Body of pancreas (tissue), 4 donors: ENCODE measurements at regions not wholly inside any gene's neighbourhood (a gene's known extent, or its start where the extent isn't known, plus 50 kb on each side); places are given as distances from the start of the nearest gene placed in this dataset.

ENCODE experiments used
- ATAC-seq: fragments of 150-250 bp; one replicate; pipeline ENCODE4 v1.9.1; 2016
- DNase-seq, 4 donors: peaks; one replicate each; pipeline ENCODE4 v3.0.0-alpha.2; 2019
- H3K27ac ChIP-seq, 4 donors: fragments of 200-600 bp; sonication (generic); 1 replicate in 3 of 4; 2 replicates in 1 of 4; pipeline versions ENCODE4 v1.5.1 to v1.6.1; 2016 to 2019; ENCODE audit warnings: mild to moderate bottlenecking in 1 of 4, mixed read lengths in 1 of 4, moderate library complexity in 1 of 4
- H3K27me3 ChIP-seq, 2 donors: fragments of 200-600 bp; sonication (generic); one replicate each; pipeline ENCODE4 v1.6.0; 2016; ENCODE audit warnings: mild to moderate bottlenecking in 1 of 2
- H3K36me3 ChIP-seq, 2 donors: fragments of 200-600 bp; sonication (generic); replicated peaks in 1 of 2; 2 replicates each; pipeline ENCODE4 v1.5.1; 2016; ENCODE audit warnings: low read depth in 2 of 2; ENCODE audit not compliant: insufficient read depth in 1 of 2
- H3K4me1 ChIP-seq: fragments of 200-600 bp; sonication (generic); one replicate; pipeline ENCODE4 v1.6.0; 2016
- H3K4me3 ChIP-seq, 2 donors: fragments of 200-600 bp; sonication (generic); 1 replicate in 1 of 2; 2 replicates in 1 of 2; pipeline ENCODE4 v1.5.1; 2016 to 2019
- H3K9me3 ChIP-seq, 3 donors: fragments of 200-600 bp; sonication (generic); 1 replicate in 2 of 3; 2 replicates in 1 of 3; pipeline ENCODE4 v1.5.1; 2016
- CTCF ChIP-seq, 7 experiments: fragments of 450-650 bp in 4 of 7; fragments of 200-600 bp in 3 of 7; sonication (generic) in 3 of 7; IDR thresholded peaks; one replicate each; pipeline ENCODE4 v1.5.1; 2016 to 2019; ENCODE audit warnings: antibody characterized with exemption in 7 of 7
- POLR2A ChIP-seq, 3 donors: fragments of 450-650 bp; IDR thresholded peaks; one replicate each; pipeline ENCODE4 v1.6.1; 2016; ENCODE audit warnings: antibody characterized with exemption in 3 of 3, mild to moderate bottlenecking in 2 of 3
- WGBS, 2 donors: methylation state at CpG; one replicate each; pipeline ENCODE4 v1.1.5; 2017; 5-methylcytosine and 5-hydroxymethylcytosine counted together
- intact Hi-C: fragments of 100-400 bp; cut with DNase I; formaldehyde crosslinking; loops from one replicate; pipeline ENCODE4 v1.15.1; 2023

- Histone ChIP-seq H3K27ac (no peak overlapping the region), H3K27me3 (no peaks in the 10 kb centered on the region), H3K4me1 (no peaks in the 10 kb centered on the region), H3K4me3 (no peak overlapping the region), H3K36me3 (no peaks in the 10 kb centered on the region), H3K9me3 (peaks cover 0 to 7% (median 0%) of the 10 kb centered on the region in 3 donors)
- 50 to 54% methylated on average over 4 of the region's 4 CpGs for WGBS, 2 donors
- intact Hi-C loops, result no loop called here
- no peak for DNase-seq
- TF ChIP-seq POLR2A (IDR thresholded peaks at IDR 0.05) (no peak), CTCF (IDR thresholded peaks at IDR 0.05) (no peak)
- ATAC-seq, result no peak
These were observed 718.6 kb downstream of the AMY1C start for GRCh38 chr1:104468282-104468681.

- no peaks in the 10 kb centered on the region for H3K27me3 ChIP-seq
- no peak for ATAC-seq
- no peaks in the 10 kb centered on the region for H3K36me3 ChIP-seq
- DNase-seq, result no peak
- no peaks in the 10 kb centered on the region for H3K4me1 ChIP-seq
- TF ChIP-seq POLR2A (IDR thresholded peaks at IDR 0.05), result no peak
- no peak for TF ChIP-seq CTCF (IDR thresholded peaks at IDR 0.05)
- WGBS, 2 donors, result 34 to 41% methylated on average over 2 of the region's 2 CpGs
- H3K4me3 ChIP-seq, result no peak overlapping the region
- intact Hi-C loops, result no loop called here
- no peak overlapping the region for H3K27ac ChIP-seq
- no peaks in the 10 kb centered on the region for H3K9me3 ChIP-seq
These were observed 726.4 kb downstream of the AMY1C start for GRCh38 chr1:104476126-104476525.

GRCh38 chr1:104488296-104489015, 738.8 kb downstream of the AMY1C start:
- DNase-seq (no peak), ATAC-seq (no peak)
- no peak overlapping the region for H3K27ac ChIP-seq
- no peak for TF ChIP-seq POLR2A (IDR thresholded peaks at IDR 0.05)
- TF ChIP-seq CTCF (IDR thresholded peaks at IDR 0.05), result no peak
- H3K4me1 ChIP-seq, result no peaks in the 10 kb centered on the region
- H3K27me3 ChIP-seq, result no peaks in the 10 kb centered on the region
- intact Hi-C loops, result no loop called here
- no peak overlapping the region for H3K4me3 ChIP-seq
- no peaks in the 10 kb centered on the region for H3K36me3 ChIP-seq
- no peaks in the 10 kb centered on the region for H3K9me3 ChIP-seq
- 9 to 13% methylated on average over 4 of the region's 4 CpGs for WGBS, 2 donors

- 38 to 55% methylated on average over 2 of the region's 2 CpGs for WGBS, 2 donors
- ATAC-seq, result no peak
These were observed 776.6 kb downstream of the AMY1C start for GRCh38 chr1:104526158-104526795.

More at GRCh38 chr1:104526158-104526795, 776.6 kb downstream of the AMY1C start:
- Histone ChIP-seq H3K27me3 (no peaks in the 10 kb centered on the region), H3K27ac (no peak overlapping the region), H3K36me3 (no peaks in the 10 kb centered on the region), H3K9me3 (no peaks in the 10 kb centered on the region), H3K4me3 (no peak overlapping the region), H3K4me1 (no peaks in the 10 kb centered on the region)
- DNase-seq, result no peak
- intact Hi-C loops, result no loop called here
- no peak for TF ChIP-seq CTCF (IDR thresholded peaks at IDR 0.05)
- no peak for TF ChIP-seq POLR2A (IDR thresholded peaks at IDR 0.05)
